ENCODE measurements at regions not wholly inside any gene's neighbourhood (a gene's known extent, or its start where the extent isn't known, plus 50 kb on each side); places are given as distances from the start of the nearest gene placed in this dataset.

- no peak for TF ChIP-seq CTCF (IDR thresholded peaks at IDR 0.05; ENCODE audit: borderline replicate concordance, control extremely low read depth, extremely low read depth, insufficient read depth, missing control alignments)
- in situ Hi-C loops (cut with MboI; ENCODE audit: low sequenced_read_pairs, unreplicated experiment), result no loop called here
These were observed 1115.3 kb upstream of the IGFBP7 start for GRCh38 chr4:58225460-58225859.

GRCh38 chr4:58219179-58219578 is 1109.0 kb upstream of the IGFBP7 start:
- DNase-seq (ENCODE audit: low spot score), result no peak
- in situ Hi-C loops (cut with MboI; ENCODE audit: low sequenced_read_pairs, unreplicated experiment), result no loop called here
- no peak for TF ChIP-seq CTCF (IDR thresholded peaks at IDR 0.05; ENCODE audit: borderline replicate concordance, control extremely low read depth, extremely low read depth, insufficient read depth, missing control alignments)

More at GRCh38 chr4:58225460-58225859, 1115.3 kb upstream of the IGFBP7 start:
- no peak for DNase-seq (ENCODE audit: low spot score)

GRCh38 chr4:58216461-58216860 is 1106.3 kb upstream of the IGFBP7 start:
- DNase-seq (ENCODE audit: low spot score), result no peak
- in situ Hi-C loops (cut with MboI; ENCODE audit: low sequenced_read_pairs, unreplicated experiment), result no loop called here
- TF ChIP-seq CTCF (IDR thresholded peaks at IDR 0.05; ENCODE audit: borderline replicate concordance, control extremely low read depth, extremely low read depth, insufficient read depth, missing control alignments), result no peak

- in situ Hi-C loops (cut with MboI; ENCODE audit: low sequenced_read_pairs, unreplicated experiment), result no loop called here
- no peak for TF ChIP-seq CTCF (IDR thresholded peaks at IDR 0.05; ENCODE audit: borderline replicate concordance, control extremely low read depth, extremely low read depth, insufficient read depth, missing control alignments)
- no peak for DNase-seq (ENCODE audit: low spot score)
These were observed 1104.2 kb upstream of the IGFBP7 start for GRCh38 chr4:58214376-58214775.

GRCh38 chr4:58209551-58209950 is 1099.4 kb upstream of the IGFBP7 start:
- TF ChIP-seq CTCF (IDR thresholded peaks at IDR 0.05; ENCODE audit: borderline replicate concordance, control extremely low read depth, extremely low read depth, insufficient read depth, missing control alignments), result no peak
- in situ Hi-C loops (cut with MboI; ENCODE audit: low sequenced_read_pairs, unreplicated experiment), result no loop called here
- no peak for DNase-seq (ENCODE audit: low spot score)

GRCh38 chr4:58209001-58209400 is 1098.8 kb upstream of the IGFBP7 start:
- no peak for DNase-seq (ENCODE audit: low spot score)
- no peak for TF ChIP-seq CTCF (IDR thresholded peaks at IDR 0.05; ENCODE audit: borderline replicate concordance, control extremely low read depth, extremely low read depth, insufficient read depth, missing control alignments)
- in situ Hi-C loops (cut with MboI; ENCODE audit: low sequenced_read_pairs, unreplicated experiment), result no loop called here
